Calu3 (cell line): ENCODE measurements at regions not wholly inside any gene's neighbourhood (a gene's known extent, or its start where the extent isn't known, plus 50 kb on each side); places are given as distances from the start of the nearest gene placed in this dataset.

Experiments
- BruUV-seq: library from RNA; stranded (reverse); fragments of 400-500 nt; replicated peaks from 2 replicates; lab custom pipeline; 2021; lab: Mats Ljungman, UMichigan
- CTCF ChIA-PET: fragments of 300-600 bp; sonication (Branson Sonifier 250); formaldehyde crosslinking; loops from one replicate; lab custom pipeline; 2022; ENCODE audit warnings: antibody characterized with exemption; lab: Charles Lee
- DNase-seq: peaks from one replicate; pipeline ENCODE4 v3.0.0; 2022
- H3K27ac Mint-ChIP-seq: one replicate; pipeline ENCODE4 v1.8.0; 2022; ENCODE audit warnings: mixed read lengths; ENCODE audit not compliant: unreplicated experiment
- H3K27me3 Mint-ChIP-seq: one replicate; pipeline ENCODE4 v1.8.0; 2022; ENCODE audit warnings: mixed read lengths; ENCODE audit not compliant: unreplicated experiment
- H3K36me3 Mint-ChIP-seq: one replicate; pipeline ENCODE4 v1.8.0; 2022; ENCODE audit warnings: mild to moderate bottlenecking, moderate library complexity, mixed read lengths; ENCODE audit not compliant: insufficient read depth, unreplicated experiment
- H3K4me1 Mint-ChIP-seq: one replicate; pipeline ENCODE4 v1.8.0; 2022; ENCODE audit warnings: mild to moderate bottlenecking, low read depth, mixed read lengths; ENCODE audit not compliant: unreplicated experiment
- H3K4me3 Mint-ChIP-seq: one replicate; pipeline ENCODE4 v1.8.0; 2022; ENCODE audit warnings: mild to moderate bottlenecking, low read depth, moderate library complexity, mixed read lengths; ENCODE audit not compliant: unreplicated experiment
- H3K9me3 Mint-ChIP-seq: one replicate; pipeline ENCODE4 v1.8.0; 2022; ENCODE audit warnings: low read depth, mixed read lengths; ENCODE audit not compliant: unreplicated experiment
- CTCF ChIP-seq: fragments of 200-600 bp; IDR thresholded peaks from one replicate; pipeline ENCODE4 v1.8.0; 2022; ENCODE audit warnings: antibody characterized with exemption; ENCODE audit not compliant: unreplicated experiment
- intact Hi-C: fragments of 100-400 bp; cut with micrococcal nuclease; formaldehyde crosslinking; loops from one replicate; pipeline ENCODE4 v1.10.0; 2022; ENCODE audit not compliant: unreplicated experiment

GRCh38 chr13:89740994-89741685, 1606.3 kb upstream of the MIR17HG start:
- no peak overlapping the region for H3K27ac Mint-ChIP-seq
- H3K4me3 Mint-ChIP-seq, result no peak overlapping the region
- no TSS peak for BruUV-seq
- no peak for DNase-seq
- no peaks in the 10 kb centered on the region for H3K9me3 Mint-ChIP-seq
- H3K36me3 Mint-ChIP-seq, result no peaks in the 10 kb centered on the region
- CTCF ChIA-PET, result no interaction called here
- H3K4me1 Mint-ChIP-seq, result no peaks in the 10 kb centered on the region
- H3K27me3 Mint-ChIP-seq, result no peaks in the 10 kb centered on the region
- intact Hi-C loops, result no loop called here
- no peak for TF ChIP-seq CTCF

- BruUV-seq, result no TSS peak
- TF ChIP-seq CTCF, result no peak
- Mint-ChIP-seq H3K27ac (no peak overlapping the region), H3K36me3 (no peaks in the 10 kb centered on the region), H3K9me3 (no peaks in the 10 kb centered on the region), H3K27me3 (no peaks in the 10 kb centered on the region), H3K4me3 (no peak overlapping the region), H3K4me1 (no peaks in the 10 kb centered on the region)
- intact Hi-C loops, result no loop called here
- DNase-seq, result no peak
- CTCF ChIA-PET, result no interaction called here
These were observed 1600.9 kb upstream of the MIR17HG start for GRCh38 chr13:89746554-89746953.

- no peaks in the 10 kb centered on the region for H3K36me3 Mint-ChIP-seq
- CTCF ChIA-PET, result no interaction called here
- H3K4me3 Mint-ChIP-seq, result no peak overlapping the region
- no TSS peak for BruUV-seq
- no peak for TF ChIP-seq CTCF
- H3K9me3 Mint-ChIP-seq, result no peaks in the 10 kb centered on the region
- no peaks in the 10 kb centered on the region for H3K27me3 Mint-ChIP-seq
- DNase-seq, result no peak
- H3K4me1 Mint-ChIP-seq, result no peaks in the 10 kb centered on the region
- H3K27ac Mint-ChIP-seq, result no peak overlapping the region
- intact Hi-C loops, result no loop called here
These were observed 1598.8 kb upstream of the MIR17HG start for GRCh38 chr13:89748716-89749115.

- Mint-ChIP-seq H3K36me3 (no peaks in the 10 kb centered on the region), H3K4me3 (no peak overlapping the region), H3K9me3 (no peaks in the 10 kb centered on the region), H3K27me3 (no peaks in the 10 kb centered on the region), H3K4me1 (no peaks in the 10 kb centered on the region), H3K27ac (no peak overlapping the region)
- no peak for DNase-seq
- TF ChIP-seq CTCF, result no peak
- CTCF ChIA-PET, result no interaction called here
- no TSS peak for BruUV-seq
- intact Hi-C loops, result no loop called here
These were observed 1597.6 kb upstream of the MIR17HG start for GRCh38 chr13:89749888-89750287.
